ENCODE measurements at regions not wholly inside any gene's neighbourhood (a gene's known extent, or its start where the extent isn't known, plus 50 kb on each side); places are given as distances from the start of the nearest gene placed in this dataset.

DNA sequence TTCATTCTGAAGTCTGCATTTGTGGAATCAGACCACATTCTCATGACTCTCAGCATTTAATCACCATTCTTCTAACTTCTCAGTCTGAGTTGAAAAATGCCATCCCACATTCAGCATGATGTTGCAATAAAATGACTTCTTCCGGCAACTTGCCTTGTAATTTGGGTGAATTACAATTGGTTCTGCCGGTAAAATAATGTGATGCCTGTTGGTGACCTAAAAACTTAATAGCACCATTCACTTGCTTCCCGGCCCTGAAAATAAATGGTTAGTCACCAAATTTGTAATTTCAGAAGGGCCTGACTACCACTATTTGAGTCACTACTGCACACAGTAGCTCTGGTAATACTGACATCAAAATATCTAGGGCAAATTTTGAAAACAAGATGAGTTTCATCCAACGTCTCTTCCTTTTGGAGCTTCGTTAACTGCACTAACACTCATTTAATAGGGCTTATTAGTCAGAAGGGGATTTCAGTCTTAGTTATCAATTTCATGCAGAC lies 637.1 kb upstream of the CHAC2 start:
- no peak overlapping the region for H3K27ac ChIP-seq (ENCODE audit: low read depth, low read length)
- no peak overlapping the region for H2AFZ ChIP-seq (ENCODE audit: low read depth, low read length, severe bottlenecking)
- H3K27me3 ChIP-seq (ENCODE audit: low read length) = no peaks in the 10 kb centered on the region
- H3K79me2 ChIP-seq (ENCODE audit: insufficient read depth, low read length) = no peaks in the 10 kb centered on the region
- no peak for TF ChIP-seq EZH2phosphoT487 (conservative IDR thresholded peaks at IDR 0.05; ENCODE audit: low read length)
- TF ChIP-seq, protein P1, sequence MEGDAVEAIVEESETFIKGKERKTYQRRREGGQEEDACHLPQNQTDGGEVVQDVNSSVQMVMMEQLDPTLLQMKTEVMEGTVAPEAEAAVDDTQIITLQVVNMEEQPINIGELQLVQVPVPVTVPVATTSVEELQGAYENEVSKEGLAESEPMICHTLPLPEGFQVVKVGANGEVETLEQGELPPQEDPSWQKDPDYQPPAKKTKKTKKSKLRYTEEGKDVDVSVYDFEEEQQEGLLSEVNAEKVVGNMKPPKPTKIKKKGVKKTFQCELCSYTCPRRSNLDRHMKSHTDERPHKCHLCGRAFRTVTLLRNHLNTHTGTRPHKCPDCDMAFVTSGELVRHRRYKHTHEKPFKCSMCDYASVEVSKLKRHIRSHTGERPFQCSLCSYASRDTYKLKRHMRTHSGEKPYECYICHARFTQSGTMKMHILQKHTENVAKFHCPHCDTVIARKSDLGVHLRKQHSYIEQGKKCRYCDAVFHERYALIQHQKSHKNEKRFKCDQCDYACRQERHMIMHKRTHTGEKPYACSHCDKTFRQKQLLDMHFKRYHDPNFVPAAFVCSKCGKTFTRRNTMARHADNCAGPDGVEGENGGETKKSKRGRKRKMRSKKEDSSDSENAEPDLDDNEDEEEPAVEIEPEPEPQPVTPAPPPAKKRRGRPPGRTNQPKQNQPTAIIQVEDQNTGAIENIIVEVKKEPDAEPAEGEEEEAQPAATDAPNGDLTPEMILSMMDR (IDR thresholded peaks at IDR 0.05; ENCODE audit: insufficient read depth, low read length, poor library complexity, severe bottlenecking) = no peak
- H4K20me1 ChIP-seq (ENCODE audit: low read depth, low read length) = no peaks in the 10 kb centered on the region
- H3K9me2 ChIP-seq (replicated peaks; ENCODE audit: insufficient read depth, low read length) = no peaks in the 10 kb centered on the region
- no peak overlapping the region for H3K4me3 ChIP-seq (ENCODE audit: insufficient read depth, low read length, poor library complexity, severe bottlenecking)
- H3F3A ChIP-seq (ENCODE audit: insufficient read depth) = no peaks in the 10 kb centered on the region
- no peak overlapping the region for H3K9ac ChIP-seq (ENCODE audit: low read length)
- no peaks in the 10 kb centered on the region for H3K9me3 ChIP-seq (ENCODE audit: insufficient read depth, low read length)
- H3K4me2 ChIP-seq (ENCODE audit: low read depth, low read length, poor library complexity, severe bottlenecking) = no peak overlapping the region
- H3K36me3 ChIP-seq (ENCODE audit: low read length) = no peaks in the 10 kb centered on the region

DNA sequence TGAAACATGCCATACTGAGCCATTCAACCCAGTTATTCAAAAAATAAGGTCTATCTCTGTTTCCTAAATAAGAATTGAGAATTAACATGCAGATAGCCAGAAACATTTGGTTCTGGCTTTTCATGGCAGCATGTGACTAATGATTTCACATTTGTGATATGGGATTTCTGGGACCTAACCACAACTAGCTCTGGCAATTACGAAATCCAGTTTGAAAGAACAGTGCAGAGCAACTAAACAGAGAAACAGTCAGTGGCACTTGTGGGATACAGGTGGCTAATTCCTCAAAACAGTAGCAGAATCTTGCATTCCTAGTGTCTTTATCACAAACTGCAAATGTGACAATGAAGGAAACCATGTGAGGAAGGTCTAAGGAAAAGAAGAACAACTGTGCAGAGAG lies 637.8 kb upstream of the CHAC2 start:
- Histone ChIP-seq H3K27me3 (ENCODE audit: low read length) (no peaks in the 10 kb centered on the region), H3K4me3 (ENCODE audit: insufficient read depth, low read length, poor library complexity, severe bottlenecking) (no peak overlapping the region), H3K9me3 (ENCODE audit: insufficient read depth, low read length) (no peaks in the 10 kb centered on the region), H3K27ac (ENCODE audit: low read depth, low read length) (no peak overlapping the region), H3K9me2 (replicated peaks; ENCODE audit: insufficient read depth, low read length) (no peaks in the 10 kb centered on the region), H3K4me2 (ENCODE audit: low read depth, low read length, poor library complexity, severe bottlenecking) (no peak overlapping the region), H2AFZ (ENCODE audit: low read depth, low read length, severe bottlenecking) (no peak overlapping the region), H3K9ac (ENCODE audit: low read length) (no peak overlapping the region), H3K36me3 (ENCODE audit: low read length) (no peaks in the 10 kb centered on the region), H4K20me1 (ENCODE audit: low read depth, low read length) (no peaks in the 10 kb centered on the region), H3K79me2 (ENCODE audit: insufficient read depth, low read length) (no peaks in the 10 kb centered on the region), H3F3A (ENCODE audit: insufficient read depth) (no peaks in the 10 kb centered on the region)
- no peak for TF ChIP-seq EZH2phosphoT487 (conservative IDR thresholded peaks at IDR 0.05; ENCODE audit: low read length)
- TF ChIP-seq, protein P1 (IDR thresholded peaks at IDR 0.05; ENCODE audit: insufficient read depth, low read length, poor library complexity, severe bottlenecking) = no peak

DNA sequence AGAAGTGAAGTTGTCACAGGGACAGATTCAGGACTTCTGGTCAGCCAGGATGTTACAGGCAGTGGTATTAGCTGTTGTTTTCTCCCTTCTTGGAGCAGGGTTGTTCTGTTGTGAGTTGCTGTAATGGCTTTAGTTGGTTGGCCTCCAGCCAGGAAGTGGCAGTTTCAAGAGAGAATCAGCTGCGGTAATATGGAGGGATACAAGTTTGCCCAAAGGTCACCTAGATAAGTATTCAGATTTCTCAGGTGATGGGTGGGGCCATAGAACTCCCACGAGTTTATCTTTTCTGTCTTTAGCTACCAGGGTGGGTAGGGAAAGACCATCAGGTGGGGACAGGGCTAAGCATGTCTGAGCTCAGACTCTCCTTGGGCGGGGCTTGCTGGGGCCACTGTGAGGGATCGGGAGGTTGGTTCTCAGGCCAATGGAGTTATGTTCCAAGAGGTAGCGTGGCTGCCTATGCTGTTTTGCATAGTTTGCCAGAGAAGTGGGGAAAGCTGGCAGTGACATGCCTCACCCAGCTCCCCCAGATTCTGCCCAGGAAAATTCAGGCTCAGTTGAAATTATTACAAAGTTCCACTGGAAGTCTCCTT lies 640.4 kb upstream of the CHAC2 start:
- H3K79me2 ChIP-seq (ENCODE audit: insufficient read depth, low read length) = no peaks in the 10 kb centered on the region
- no peaks in the 10 kb centered on the region for H3K9me3 ChIP-seq (ENCODE audit: insufficient read depth, low read length)
- no peaks in the 10 kb centered on the region for H3F3A ChIP-seq (ENCODE audit: insufficient read depth)
- H3K27ac ChIP-seq (ENCODE audit: low read depth, low read length) = no peak overlapping the region
- no peak for TF ChIP-seq EZH2phosphoT487 (conservative IDR thresholded peaks at IDR 0.05; ENCODE audit: low read length)
- TF ChIP-seq, protein P1 (IDR thresholded peaks at IDR 0.05; ENCODE audit: insufficient read depth, low read length, poor library complexity, severe bottlenecking) = no peak
- no peak overlapping the region for H3K4me3 ChIP-seq (ENCODE audit: insufficient read depth, low read length, poor library complexity, severe bottlenecking)
- no peak overlapping the region for H2AFZ ChIP-seq (ENCODE audit: low read depth, low read length, severe bottlenecking)
- no peaks in the 10 kb centered on the region for H3K36me3 ChIP-seq (ENCODE audit: low read length)
- H3K27me3 ChIP-seq (ENCODE audit: low read length) = no peaks in the 10 kb centered on the region
- no peak overlapping the region for H3K4me2 ChIP-seq (ENCODE audit: low read depth, low read length, poor library complexity, severe bottlenecking)
- H3K9me2 ChIP-seq (replicated peaks; ENCODE audit: insufficient read depth, low read length) = no peaks in the 10 kb centered on the region
- H3K9ac ChIP-seq (ENCODE audit: low read length) = no peak overlapping the region
- no peaks in the 10 kb centered on the region for H4K20me1 ChIP-seq (ENCODE audit: low read depth, low read length)

Data from SU-DHL-6 (cell line).